ENCODE measurements at regions not wholly inside any gene's neighbourhood (a gene's known extent, or its start where the extent isn't known, plus 50 kb on each side); places are given as distances from the start of the nearest gene placed in this dataset.
"Not testable (repeated sequence)": the region's sequence is repeated elsewhere in the genome, so short reads cannot be mapped to it uniquely, and the experiment has no call there.

GRCh38 chr2:75882530-75882929 is 171.8 kb upstream of the GCFC2 start:
- no peak for DNase-seq (ENCODE audit: low read depth in 2 of 2)
- no peak overlapping the region for H3K4me3 ChIP-seq (replicated peaks in 1 of 2; ENCODE audit: low read depth in 2 of 2, low read length in 2 of 2)
- TF ChIP-seq CTCF (IDR thresholded peaks at IDR 0.05; ENCODE audit: low read depth, low read length), result no peak

GRCh38 chr2:75875606-75876005 is 164.9 kb upstream of the GCFC2 start:
- H3K4me3 ChIP-seq (replicated peaks in 1 of 2; ENCODE audit: low read depth in 2 of 2, low read length in 2 of 2); DNase-seq (ENCODE audit: low read depth in 2 of 2): not testable (repeated sequence)

GRCh38 chr2:75871762-75872614 is 161.3 kb upstream of the GCFC2 start:
- not testable (repeated sequence) for H3K4me3 ChIP-seq (replicated peaks in 1 of 2; ENCODE audit: low read depth in 2 of 2, low read length in 2 of 2); DNase-seq (ENCODE audit: low read depth in 2 of 2)

- TF ChIP-seq CTCF (IDR thresholded peaks at IDR 0.05; ENCODE audit: low read depth, low read length), result no peak
- no peak overlapping the region for H3K4me3 ChIP-seq (replicated peaks in 1 of 2; ENCODE audit: low read depth in 2 of 2, low read length in 2 of 2)
- no peak for DNase-seq (ENCODE audit: low read depth in 2 of 2)
These were observed 160.0 kb upstream of the GCFC2 start for GRCh38 chr2:75870651-75871137.

- TF ChIP-seq CTCF (IDR thresholded peaks at IDR 0.05; ENCODE audit: low read depth, low read length), result no peak
These were observed 159.4 kb upstream of the GCFC2 start for GRCh38 chr2:75870133-75870532.

GRCh38 chr2:75865702-75866101 is 155.0 kb upstream of the GCFC2 start:
- H3K4me3 ChIP-seq (replicated peaks in 1 of 2; ENCODE audit: low read depth in 2 of 2, low read length in 2 of 2), result no peak overlapping the region
- no peak for DNase-seq (ENCODE audit: low read depth in 2 of 2)
- TF ChIP-seq CTCF (IDR thresholded peaks at IDR 0.05; ENCODE audit: low read depth, low read length), result no peak

More at GRCh38 chr2:75870133-75870532, 159.4 kb upstream of the GCFC2 start:
- H3K4me3 ChIP-seq (replicated peaks in 1 of 2; ENCODE audit: low read depth in 2 of 2, low read length in 2 of 2), result no peak overlapping the region
- DNase-seq (ENCODE audit: low read depth in 2 of 2), result no peak

GRCh38 chr2:75865083-75865482 is 154.4 kb upstream of the GCFC2 start:
- no peak for DNase-seq (ENCODE audit: low read depth in 2 of 2)
- TF ChIP-seq CTCF (IDR thresholded peaks at IDR 0.05; ENCODE audit: low read depth, low read length), result no peak
- H3K4me3 ChIP-seq (replicated peaks in 1 of 2; ENCODE audit: low read depth in 2 of 2, low read length in 2 of 2), result no peak overlapping the region

- TF ChIP-seq CTCF (IDR thresholded peaks at IDR 0.05; ENCODE audit: low read depth, low read length), result no peak
- H3K4me3 ChIP-seq (replicated peaks in 1 of 2; ENCODE audit: low read depth in 2 of 2, low read length in 2 of 2), result no peak overlapping the region
- no peak for DNase-seq (ENCODE audit: low read depth in 2 of 2)
These were observed 151.8 kb upstream of the GCFC2 start for GRCh38 chr2:75862547-75862946.

Measured in cardiac fibroblast (primary cell).